GM19395 (cell line): ENCODE measurements at regions not wholly inside any gene's neighbourhood (a gene's known extent, or its start where the extent isn't known, plus 50 kb on each side); places are given as distances from the start of the nearest gene placed in this dataset.

ENCODE experiments used
- ATAC-seq: cut with Tn5 transposase; IDR thresholded peaks from one replicate; pipeline ENCODE4 v1.9.1; 2021; ENCODE audit warnings: mild to moderate bottlenecking, moderate library complexity; ENCODE audit not compliant: unreplicated experiment

DNA sequence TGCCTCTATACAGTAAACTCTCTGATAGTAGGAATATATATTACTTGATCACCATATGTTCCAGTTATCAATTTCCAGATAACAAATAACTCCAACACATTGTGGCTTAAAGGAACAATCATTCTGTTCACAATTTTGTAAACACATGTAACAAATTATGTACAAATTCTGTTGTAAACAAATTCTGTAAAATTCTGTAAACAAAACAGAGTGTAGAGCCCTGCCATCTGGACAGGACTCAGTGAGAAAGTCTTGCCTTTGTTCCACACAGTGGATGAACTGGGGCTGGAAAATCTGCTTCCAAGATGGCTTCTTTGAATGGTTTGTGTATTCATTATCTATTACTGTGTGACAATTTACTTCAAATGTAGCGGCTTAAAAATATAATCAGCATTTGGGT, 69.0 kb upstream of the LRRC7 start:
- no peak for ATAC-seq

GRCh38 chr1:69499203-69499803, 68.4 kb upstream of the LRRC7 start:
- no peak for ATAC-seq

DNA sequence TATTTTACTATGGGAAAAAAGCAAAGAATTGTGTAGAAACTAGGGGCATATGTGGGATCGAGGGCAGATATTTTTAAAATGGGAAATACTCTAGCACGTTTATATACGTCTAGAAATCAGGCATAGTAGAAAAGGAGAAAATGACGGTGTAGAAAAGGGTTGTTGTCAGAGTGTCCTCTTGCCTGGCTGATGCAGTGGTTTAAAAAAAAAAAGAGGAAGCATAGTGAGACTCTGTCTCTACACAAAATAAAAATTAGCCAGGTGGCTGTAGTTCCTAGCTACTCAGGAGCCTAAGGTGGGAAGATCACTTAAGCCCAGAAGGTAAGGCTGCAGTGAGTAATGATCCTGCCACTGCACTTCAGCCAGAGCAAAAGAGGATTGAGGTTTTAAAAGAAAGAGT, 64.7 kb upstream of the LRRC7 start:
- ATAC-seq, result no peak

DNA sequence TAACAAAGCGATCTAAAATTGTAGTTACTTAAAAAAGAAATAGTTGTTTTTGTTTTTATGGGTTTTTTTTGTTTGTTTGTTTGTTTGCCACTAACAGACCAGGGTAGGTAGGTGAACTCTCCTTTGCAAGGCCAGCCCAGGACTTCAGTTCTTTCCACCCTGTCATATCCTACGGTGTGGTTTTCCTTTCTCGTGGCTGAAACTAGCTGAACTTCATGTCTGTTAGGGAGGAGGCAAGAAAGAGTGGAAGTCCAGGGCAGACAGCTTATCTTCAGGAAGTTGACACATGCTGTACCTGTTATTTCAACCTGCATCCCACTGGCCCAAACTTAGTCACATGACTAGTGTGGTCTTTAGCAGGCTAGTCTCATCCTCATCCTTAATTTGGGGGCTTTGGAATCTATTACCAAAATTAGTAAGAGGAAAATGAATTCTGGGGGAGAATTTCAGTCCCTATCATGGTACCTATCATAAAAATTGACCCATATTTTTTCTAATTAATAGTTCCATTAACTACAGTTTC, 62.9 kb upstream of the LRRC7 start:
- ATAC-seq, result no peak

DNA sequence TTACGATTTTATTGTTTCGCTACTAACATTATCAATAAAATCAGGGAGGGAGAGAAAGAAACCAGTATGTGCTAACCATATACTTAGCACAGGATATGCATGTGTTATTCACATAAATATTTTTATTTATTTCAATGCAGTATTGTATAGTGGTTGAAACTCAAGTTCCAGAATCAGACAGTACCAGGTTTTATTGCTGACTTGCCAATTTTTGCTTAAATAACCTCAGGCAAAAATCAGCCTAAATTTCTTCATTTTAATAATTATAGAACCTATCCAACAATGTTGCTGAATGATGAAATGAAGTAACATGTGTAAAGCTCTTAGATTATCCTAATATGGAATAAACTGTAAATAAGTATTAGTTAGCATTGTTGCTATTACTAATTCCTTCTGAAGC, 61.4 kb upstream of the LRRC7 start:
- ATAC-seq, result no peak

DNA sequence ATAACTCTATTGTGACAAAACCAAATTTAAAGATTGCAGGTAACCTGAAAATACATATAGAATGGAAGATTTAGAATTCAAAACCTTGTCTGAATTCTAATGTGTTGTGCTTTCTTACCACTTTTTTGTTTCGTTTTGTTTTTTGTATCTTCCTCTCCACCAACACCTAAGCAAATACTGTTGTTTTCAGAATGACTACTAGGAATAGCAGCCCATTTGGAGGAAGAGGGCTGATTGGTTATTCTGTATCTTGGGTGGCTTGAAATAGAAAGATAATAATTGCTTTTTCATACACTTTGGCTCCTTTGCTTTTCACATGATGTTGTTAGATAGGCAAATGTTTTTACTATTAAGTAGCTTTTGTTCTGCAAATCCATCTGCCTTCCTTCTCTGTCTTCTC, 61.0 kb upstream of the LRRC7 start:
- no peak for ATAC-seq

- no peak for ATAC-seq
Observed at GRCh38 chr1:69510026-69510425, 57.7 kb upstream of the LRRC7 start.

DNA sequence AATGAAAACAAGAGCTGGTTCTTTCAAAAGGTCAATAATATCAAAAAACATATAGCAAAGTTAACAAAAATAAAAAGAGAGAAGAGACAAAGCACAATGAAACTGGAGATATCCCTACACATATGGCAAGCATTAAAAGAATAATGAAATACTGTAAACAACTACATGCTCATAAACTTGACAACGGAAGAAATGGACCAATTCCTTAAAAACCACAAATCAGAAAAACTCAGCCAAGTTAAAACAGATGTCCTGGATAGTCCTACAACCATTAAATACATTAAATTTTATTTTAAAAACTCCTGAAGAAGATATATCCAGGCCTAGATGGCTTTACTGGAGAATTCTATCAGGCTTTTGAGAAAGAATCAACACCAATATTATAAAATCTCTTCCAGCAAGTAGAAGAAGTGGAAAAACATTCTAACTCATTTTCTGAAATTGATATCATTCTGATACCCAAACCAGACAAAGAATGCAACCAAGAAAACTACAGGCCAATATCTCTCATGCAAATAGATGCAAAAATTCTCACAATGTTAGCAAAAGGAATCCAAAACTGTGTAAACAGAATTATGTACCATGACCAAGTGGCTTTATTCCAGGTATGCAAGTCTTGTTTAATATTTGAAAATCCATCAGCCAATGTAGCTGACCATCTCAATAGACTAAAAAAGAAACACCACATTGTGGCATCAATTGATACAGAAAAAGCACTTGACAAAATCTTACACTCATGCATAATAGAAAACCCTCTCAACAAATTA, 56.1 kb upstream of the LRRC7 start:
- ATAC-seq, result no peak

DNA sequence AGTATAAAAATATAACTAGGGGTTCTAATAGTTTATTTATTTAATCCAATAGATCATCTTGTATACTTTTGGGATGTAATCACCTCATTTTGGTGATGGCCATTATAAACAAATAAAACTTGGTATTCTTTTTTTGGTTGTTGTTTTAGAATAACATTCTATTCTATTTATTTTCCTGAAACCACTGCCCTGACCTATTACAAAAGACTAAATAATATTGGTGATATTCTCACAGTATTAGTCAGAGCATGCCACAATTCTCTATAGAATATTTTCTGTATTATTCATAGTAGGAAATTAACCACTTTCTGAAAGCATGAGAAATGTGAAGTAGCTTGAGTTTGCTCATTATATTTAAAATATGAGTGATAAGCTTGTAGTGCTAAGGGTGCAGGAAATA, 54.1 kb upstream of the LRRC7 start:
- no peak for ATAC-seq
